ENCODE measurements at regions not wholly inside any gene's neighbourhood (a gene's known extent, or its start where the extent isn't known, plus 50 kb on each side); places are given as distances from the start of the nearest gene placed in this dataset.

GRCh38 chr2:156098506-156098905 is 234.0 kb downstream of the NR4A2 start:
- Mint-ChIP-seq H3K27ac (ENCODE audit: low read depth, unreplicated experiment) (no peak overlapping the region), H3K27me3 (ENCODE audit: insufficient read depth, unreplicated experiment) (no peaks in the 10 kb centered on the region), H3K9me3 (ENCODE audit: unreplicated experiment) (no peaks in the 10 kb centered on the region), H3K4me1 (ENCODE audit: insufficient read depth, unreplicated experiment) (no peaks in the 10 kb centered on the region), H3K36me3 (ENCODE audit: insufficient read depth, unreplicated experiment) (no peaks in the 10 kb centered on the region), H3K4me3 (ENCODE audit: unreplicated experiment) (no peak overlapping the region)
- ChIA-PET POLR2A (interaction anchor here (1.0 kb wide), 1 partner anchor 13 kb away, joined by 3 read pairs; no protein-coding TSS in a partner anchor), CTCF (no interaction called here)
- DNase-seq (ENCODE audit: unreplicated experiment) = no peak
- TF ChIP-seq CTCF (IDR thresholded peaks at IDR 0.05; ENCODE audit: unreplicated experiment) = no peak
- no TSS peak for BruUV-seq (replicated peaks)
- intact Hi-C loops (cut with micrococcal nuclease) = no loop called here

DNA sequence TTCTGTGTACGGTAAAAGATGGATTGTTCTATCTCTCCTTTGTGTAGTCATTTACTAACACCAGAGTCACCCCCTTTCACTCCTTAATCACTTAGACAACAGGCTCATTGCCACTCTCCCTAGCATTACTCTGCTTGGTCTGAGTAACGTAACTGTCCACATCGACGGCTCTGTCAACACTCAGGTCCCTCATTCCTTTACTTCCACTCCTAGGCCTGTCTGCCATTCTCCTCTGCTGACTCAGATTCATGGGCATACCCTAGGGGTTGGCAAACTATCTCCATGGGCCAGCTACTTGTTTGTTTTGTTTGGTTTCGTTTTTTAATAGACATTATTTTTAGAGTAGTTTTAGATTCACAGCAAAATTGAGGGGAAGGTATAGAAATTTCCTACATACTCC is 243.9 kb downstream of the NR4A2 start:
- Mint-ChIP-seq H3K4me1 (ENCODE audit: insufficient read depth, unreplicated experiment) (peaks cover 10% of the 10 kb centered on the region), H3K4me3 (ENCODE audit: unreplicated experiment) (no peak overlapping the region), H3K9me3 (ENCODE audit: unreplicated experiment) (no peaks in the 10 kb centered on the region), H3K27ac (ENCODE audit: low read depth, unreplicated experiment) (no peak overlapping the region), H3K27me3 (ENCODE audit: insufficient read depth, unreplicated experiment) (no peaks in the 10 kb centered on the region), H3K36me3 (ENCODE audit: insufficient read depth, unreplicated experiment) (no peaks in the 10 kb centered on the region)
- ChIA-PET POLR2A (no interaction called here), CTCF (no interaction called here)
- BruUV-seq (replicated peaks) = no TSS peak
- TF ChIP-seq CTCF (IDR thresholded peaks at IDR 0.05; ENCODE audit: unreplicated experiment) = no peak
- DNase-seq (ENCODE audit: unreplicated experiment) = peak; percentile 36
- intact Hi-C loops (cut with micrococcal nuclease) = no loop called here

- Mint-ChIP-seq H3K4me3 (ENCODE audit: unreplicated experiment) (no peak overlapping the region), H3K27ac (ENCODE audit: low read depth, unreplicated experiment) (no peak overlapping the region), H3K27me3 (ENCODE audit: insufficient read depth, unreplicated experiment) (no peaks in the 10 kb centered on the region), H3K36me3 (ENCODE audit: insufficient read depth, unreplicated experiment) (no peaks in the 10 kb centered on the region), H3K9me3 (ENCODE audit: unreplicated experiment) (no peaks in the 10 kb centered on the region), H3K4me1 (ENCODE audit: insufficient read depth, unreplicated experiment) (peaks cover 15% of the 10 kb centered on the region)
- TF ChIP-seq CTCF (IDR thresholded peaks at IDR 0.05; ENCODE audit: unreplicated experiment) = no peak
- POLR2A ChIA-PET = no interaction called here
- DNase-seq (ENCODE audit: unreplicated experiment) = peak; percentile 12
- intact Hi-C loops (cut with micrococcal nuclease) = no loop called here
- BruUV-seq (replicated peaks) = no TSS peak
- CTCF ChIA-PET = interaction anchor here (0.6 to 0.7 kb wide), 2 partner anchors 35 to 137 kb away, joined by 3 read pairs; no protein-coding TSS in a partner anchor
Observed at GRCh38 chr2:156087875-156088274, 244.6 kb downstream of the NR4A2 start.

DNA sequence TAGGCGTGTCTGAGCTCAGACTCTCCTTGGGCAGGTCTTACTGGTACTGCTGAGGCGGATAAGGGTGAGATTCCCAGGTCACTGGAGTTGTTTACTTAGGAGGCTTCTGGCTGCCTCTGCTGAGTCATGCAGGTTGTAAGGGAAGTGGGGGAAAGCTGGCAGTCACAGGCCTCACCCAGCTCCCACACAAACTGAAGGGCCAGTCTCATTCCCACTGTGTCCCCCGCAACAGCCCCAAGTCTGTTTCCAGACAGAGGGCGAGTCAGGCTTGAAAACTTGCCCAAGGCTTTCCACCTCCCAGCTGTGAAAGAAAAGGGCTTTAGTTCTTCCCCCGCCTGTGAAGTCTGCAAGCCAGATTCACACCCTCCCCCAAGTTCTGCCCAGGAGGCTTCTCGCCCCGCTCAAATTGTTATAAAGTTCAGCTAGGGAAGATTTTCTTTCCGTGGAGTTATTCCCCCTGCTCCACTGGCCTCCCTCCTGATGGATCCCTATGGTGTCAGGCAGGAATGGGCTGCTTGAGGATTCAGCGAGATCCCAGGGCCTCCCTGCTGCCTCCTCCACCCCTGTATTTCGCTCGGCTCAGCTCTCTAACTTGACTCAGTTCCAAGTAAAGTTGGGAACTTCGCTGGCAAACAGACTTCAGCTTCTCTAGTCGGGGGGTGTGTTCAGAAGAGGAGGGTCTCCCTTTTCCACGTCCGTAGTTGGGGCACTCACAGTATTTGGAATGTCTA is 248.6 kb downstream of the NR4A2 start:
- POLR2A ChIA-PET = interaction anchor here (1.0 kb wide), 1 partner anchor 250 kb away, joined by 5 read pairs; no protein-coding TSS in a partner anchor
- BruUV-seq (replicated peaks) = no TSS peak
- H3K27ac Mint-ChIP-seq (ENCODE audit: low read depth, unreplicated experiment) = peak overlapping the region; percentile 83
- no peak overlapping the region for H3K4me3 Mint-ChIP-seq (ENCODE audit: unreplicated experiment)
- H3K4me1 Mint-ChIP-seq (ENCODE audit: insufficient read depth, unreplicated experiment) = peaks cover 15% of the 10 kb centered on the region
- CTCF ChIA-PET = interaction anchor here (1.0 kb wide), 1 partner anchor 11 kb away, joined by 3 read pairs; no protein-coding TSS in a partner anchor
- no peaks in the 10 kb centered on the region for H3K36me3 Mint-ChIP-seq (ENCODE audit: insufficient read depth, unreplicated experiment)
- peak; percentile 82 for DNase-seq (ENCODE audit: unreplicated experiment)
- peaks cover 10% of the 10 kb centered on the region for H3K9me3 Mint-ChIP-seq (ENCODE audit: unreplicated experiment)
- no peaks in the 10 kb centered on the region for H3K27me3 Mint-ChIP-seq (ENCODE audit: insufficient read depth, unreplicated experiment)
- TF ChIP-seq CTCF (IDR thresholded peaks at IDR 0.05; ENCODE audit: unreplicated experiment) = no peak
- intact Hi-C loops (cut with micrococcal nuclease) = no loop called here

Measured in MCF 10A (cell line).